Ammon's horn (tissue), 1 donor: ENCODE measurements at regions not wholly inside any gene's neighbourhood (a gene's known extent, or its start where the extent isn't known, plus 50 kb on each side); places are given as distances from the start of the nearest gene placed in this dataset.

ENCODE experiments used
- DNase-seq: peaks from one replicate; pipeline ENCODE4 v3.0.0-alpha.2; 2016; ENCODE audit warnings: low spot score

DNA sequence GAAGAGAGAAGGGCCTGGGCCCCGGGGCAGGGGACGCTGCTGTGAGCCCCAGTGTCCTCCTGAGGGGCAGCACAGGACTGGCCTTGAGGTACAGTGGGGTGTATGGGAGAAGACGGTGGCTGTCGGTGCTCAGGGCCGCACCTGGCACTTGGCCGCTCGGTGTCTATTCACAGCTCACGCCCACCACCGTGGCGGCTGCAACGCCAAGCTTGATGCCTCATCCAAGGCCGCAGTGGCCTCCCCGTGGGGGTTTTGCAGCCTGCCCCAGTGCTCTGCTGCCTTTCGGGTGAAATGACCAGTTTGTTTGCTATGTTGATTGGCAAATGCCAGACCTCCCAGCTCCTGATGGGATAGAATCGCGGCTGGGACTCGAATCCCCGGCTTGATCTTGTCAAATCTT is 79.5 kb upstream of the SLCO4A1 start:
- no peak for DNase-seq

DNA sequence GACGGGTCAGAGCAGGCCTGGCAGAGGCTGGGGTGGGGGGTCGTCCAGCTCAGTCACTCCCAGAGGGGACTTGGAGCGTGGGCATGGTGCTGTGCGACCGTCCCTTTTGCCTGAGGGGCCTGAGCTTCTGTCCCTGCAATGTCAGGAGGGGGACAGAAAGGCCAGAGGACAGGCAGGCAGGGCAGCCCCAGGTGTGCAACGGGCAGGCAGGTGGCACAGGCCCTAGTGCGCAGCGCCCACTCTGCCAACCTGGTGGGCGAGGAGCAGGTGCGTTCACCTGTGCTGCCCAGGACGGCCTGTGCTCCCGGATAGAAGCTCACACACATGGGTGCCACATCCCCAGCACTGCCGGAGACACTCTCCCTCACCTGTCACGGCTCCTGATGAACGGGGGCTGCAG is 78.7 kb upstream of the SLCO4A1 start:
- DNase-seq: no peak

DNA sequence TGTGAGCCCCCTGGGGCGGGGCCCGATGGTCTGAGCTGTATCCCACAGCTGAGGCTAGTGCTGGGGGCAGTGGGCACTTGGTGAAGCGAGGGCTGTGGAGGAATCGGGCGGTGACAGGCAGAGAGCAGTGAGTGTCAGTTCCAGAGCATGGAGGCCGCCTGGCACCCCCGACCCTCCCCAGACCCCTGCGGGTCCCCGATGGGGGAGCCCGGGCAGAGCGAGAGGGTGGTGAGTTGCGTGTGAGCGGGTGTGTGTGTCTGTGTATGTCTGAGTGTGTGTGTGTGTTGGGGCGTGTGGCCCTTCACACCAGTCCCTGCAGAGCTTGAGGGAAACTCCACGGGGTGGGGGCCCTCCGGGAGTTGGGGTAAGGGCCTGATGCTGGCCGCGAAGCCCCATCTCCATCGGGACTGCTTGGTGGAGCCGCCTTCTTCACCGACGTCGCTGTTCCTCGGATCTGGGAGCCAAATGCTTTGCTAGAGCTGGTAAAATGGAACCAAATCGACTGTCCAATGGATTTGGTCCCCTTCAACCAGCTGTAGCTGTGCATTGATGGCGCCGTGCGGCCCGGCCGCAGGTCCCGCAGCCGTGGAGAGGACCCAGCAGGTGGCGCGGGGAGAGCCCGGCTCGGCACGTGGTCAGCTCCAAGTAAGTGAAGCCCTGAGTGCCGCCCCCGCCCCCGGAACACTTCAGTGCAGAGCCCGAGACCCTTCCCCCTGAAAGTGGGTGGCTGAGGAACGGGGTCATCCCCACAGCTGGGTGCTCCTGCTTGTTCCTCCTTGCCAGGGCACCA is 77.7 kb upstream of the SLCO4A1 start:
- DNase-seq: no peak

DNA sequence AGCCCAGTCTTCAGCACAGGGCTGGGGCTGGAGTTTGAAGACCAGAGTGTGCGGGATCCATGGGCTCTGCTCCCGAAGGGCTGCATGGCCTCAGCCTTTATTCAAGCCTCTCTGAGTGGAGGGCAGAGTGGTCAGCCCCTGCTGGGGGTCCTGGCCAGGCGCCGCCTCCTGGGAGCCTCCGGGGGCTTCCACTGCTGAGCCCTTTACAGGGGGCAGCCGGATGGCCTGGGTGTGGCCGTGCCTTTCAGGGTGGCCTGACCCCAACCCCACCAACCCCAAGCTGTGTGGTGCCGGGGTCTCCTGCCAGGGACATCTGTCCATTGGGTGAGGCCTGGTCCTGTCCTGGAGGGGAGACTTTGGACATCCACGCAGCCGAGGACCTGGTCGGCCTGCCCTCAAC is 76.0 kb upstream of the SLCO4A1 start:
- no peak for DNase-seq

DNA sequence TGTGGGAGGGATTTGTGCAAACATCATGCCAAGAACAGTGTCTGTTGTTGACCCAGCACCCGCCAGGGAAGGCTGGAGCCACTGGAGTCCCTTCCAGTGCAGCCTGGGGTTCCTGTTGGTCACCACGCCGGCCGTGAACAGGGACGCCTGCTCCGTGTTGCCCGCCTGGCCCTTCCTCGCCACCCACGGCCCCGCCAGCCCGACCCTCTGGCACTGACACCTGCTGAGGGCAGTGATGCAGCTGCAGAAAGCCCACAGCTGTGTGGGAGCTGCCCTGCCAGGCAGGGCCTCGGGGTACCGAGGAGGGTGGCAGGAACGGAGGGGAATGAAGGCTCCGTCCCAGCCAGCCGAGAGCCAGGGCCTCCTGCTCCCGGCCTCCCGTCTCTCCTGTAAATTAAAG is 75.5 kb upstream of the SLCO4A1 start:
- DNase-seq: no peak

DNA sequence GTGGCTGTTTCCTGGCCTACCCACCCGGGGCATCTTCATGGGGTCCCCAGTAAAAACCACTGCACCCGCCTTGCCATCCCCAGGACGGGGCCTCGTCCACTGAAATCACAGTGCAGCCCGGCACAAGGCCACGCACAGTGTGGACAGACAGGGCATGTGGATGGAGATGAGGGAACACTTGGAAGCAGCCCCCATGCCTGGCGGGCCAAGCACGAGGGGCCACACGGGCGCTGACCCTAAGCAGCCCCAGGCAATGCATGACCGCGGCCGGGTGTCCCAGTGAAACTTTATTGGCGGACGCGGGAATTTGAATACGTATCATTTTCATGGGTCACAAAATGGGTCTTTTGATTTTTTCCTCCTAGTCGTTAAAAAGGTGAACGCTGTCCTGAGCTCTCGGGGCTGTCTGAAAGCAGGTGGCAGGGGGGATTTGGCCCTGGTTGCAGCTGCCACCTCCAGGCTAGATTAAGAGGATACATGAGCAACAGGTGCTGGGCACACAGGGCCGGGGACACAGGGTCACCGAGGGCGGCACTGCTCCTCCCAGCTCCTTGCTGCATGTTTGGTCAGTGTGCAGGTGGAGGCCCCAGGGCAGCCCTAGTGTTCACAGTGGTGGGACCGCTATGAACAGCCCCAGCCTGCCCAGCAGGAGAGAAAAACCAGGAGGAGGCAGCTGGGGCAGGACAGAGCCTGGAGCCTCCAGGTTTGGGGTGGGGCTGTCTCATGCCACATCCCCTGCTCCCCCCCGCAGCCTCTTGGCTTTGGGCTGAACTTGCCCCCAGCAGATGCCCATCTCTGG is 74.9 kb upstream of the SLCO4A1 start:
- DNase-seq: no peak

DNA sequence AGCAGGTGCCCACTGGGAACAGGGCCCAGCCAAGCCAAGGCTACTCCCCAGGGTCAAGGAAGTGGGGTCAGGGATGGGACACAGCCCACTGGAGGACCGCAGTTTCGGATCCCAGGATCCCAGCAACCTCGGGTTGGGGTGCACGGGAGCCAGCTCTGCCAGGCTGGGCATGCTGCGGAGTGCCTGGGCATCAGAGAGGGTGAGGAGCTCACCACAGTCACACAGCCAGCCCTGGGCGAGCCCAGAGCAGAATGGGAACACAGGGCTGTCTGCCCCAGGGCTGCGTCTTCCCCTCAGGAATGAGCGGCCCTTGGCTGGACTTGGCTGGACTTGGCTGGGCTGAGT is 74.3 kb upstream of the SLCO4A1 start:
- no peak for DNase-seq

DNA sequence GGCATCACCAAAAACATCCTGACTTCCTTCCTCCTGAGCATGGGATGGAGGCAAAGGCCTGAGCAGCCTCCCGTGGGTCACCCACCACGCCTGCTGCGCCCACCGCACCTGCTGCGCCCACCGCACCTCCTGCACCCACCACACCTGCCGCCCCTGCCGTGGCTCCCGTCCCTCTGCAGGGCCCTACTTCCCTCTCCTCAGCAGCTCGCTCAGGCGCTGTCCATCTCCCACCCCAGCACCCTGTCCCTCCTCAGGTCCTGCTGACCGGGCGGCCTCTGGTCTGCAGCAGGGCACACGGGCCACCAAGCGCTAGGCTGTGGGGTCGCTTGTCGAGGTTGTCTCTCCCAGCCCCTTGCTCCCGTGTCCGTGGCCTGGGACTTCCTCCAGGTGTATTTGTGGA is 72.7 kb upstream of the SLCO4A1 start:
- no peak for DNase-seq

DNA sequence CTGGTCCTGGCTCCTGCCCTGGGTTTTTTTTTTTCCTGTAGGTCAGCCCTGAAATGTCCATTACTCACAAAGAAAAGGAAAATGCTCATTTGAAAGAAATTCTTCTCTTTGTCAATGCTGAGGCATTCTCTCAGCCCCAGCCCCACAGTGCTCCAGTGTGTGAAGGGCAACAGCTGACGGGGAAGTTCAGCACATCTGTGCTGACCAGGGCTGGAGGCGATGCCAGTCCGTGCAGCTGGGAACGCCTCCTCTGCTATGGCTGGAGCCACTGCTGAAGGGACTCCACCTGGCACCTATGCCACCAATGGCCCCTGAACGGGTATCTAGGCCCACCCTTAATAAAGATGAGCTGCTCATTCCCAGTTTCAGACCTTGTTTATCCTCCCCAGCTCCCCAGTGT is 71.9 kb upstream of the SLCO4A1 start:
- no peak for DNase-seq

DNA sequence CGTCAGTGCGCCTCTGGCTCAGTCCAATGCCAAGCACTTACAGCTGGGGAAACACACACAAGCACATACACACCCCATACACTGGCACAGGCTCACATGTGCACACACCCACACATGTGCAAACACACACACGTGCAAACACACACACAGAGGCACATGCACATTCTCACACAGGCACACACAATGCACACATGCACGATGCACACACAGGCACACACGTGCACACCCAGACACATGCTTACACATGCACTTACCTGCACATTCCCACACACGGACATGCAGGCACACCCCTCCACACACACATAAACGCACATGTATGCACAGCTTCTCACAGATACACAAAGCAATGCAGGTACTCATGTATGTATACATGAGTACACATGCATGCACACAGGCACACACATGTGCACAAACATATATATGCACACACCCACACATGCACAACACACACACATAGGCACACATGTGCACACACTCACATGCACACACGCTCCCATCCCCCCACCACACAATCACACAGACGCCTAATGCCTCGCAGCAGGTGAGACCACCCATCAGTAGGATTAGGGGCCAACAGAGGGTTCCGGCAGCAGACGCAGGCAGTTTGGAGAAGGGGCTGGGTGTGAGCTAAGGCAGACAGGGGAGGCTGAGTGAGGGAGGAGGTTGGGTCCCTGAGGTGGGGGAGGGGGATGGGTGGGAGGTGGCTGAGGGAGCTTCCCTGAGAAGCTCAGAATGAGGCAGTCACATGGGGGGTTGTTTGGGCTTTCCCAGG is 71.2 kb upstream of the SLCO4A1 start:
- DNase-seq: no peak

DNA sequence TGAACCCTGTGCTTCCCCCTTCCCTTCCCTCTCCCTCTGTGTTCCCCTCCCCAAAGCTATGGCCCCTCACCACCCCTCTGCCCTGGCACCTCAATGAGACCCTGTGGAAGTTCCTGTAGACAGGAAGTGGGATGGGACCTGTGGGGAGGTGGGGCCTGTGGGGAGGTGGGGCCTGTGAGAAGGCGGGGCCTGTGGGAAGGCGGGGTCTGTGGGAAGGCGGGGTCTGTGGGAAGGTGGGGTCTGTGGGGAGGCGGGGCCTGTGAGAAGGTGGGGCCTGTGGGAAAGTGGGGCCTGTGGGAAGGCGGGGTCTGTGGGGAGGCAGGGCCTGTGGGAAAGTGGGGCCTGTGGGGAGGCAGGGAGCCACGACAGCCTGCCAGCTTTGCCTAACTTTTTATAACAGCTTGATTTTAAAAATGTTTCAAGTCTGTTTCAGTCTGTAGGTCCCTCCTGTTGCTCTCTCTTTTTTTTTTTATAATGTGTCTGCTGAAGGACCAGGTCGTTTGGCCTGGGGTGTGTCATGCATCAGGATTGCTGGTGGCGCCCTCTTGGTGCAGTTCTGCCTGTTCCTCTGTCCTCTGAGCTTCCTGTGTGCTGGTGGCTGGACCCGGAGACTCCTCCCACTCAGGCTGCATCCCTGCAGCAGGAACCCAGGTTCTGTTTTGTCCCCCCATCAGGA is 70.5 kb upstream of the SLCO4A1 start:
- no peak for DNase-seq

DNA sequence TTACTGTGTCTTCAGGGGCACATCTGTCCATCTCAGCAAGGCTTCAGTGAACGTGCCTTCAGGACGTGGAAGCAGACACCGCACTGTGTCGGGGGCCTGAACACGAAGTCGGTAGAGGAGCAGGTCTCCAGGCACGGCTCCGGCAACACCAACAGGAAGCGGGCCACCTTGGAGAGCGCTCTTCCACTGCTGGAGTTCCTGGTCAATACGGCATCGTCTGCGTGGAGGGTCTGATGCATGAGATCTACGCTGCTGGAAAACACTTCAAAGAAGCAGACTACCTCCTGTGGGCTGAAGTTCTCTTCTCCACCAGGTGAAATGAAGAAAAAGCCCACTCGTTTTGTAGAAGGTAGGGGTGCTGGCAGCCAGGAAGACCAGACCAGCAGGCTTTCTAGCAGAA is 69.3 kb upstream of the SLCO4A1 start:
- no peak for DNase-seq

DNA sequence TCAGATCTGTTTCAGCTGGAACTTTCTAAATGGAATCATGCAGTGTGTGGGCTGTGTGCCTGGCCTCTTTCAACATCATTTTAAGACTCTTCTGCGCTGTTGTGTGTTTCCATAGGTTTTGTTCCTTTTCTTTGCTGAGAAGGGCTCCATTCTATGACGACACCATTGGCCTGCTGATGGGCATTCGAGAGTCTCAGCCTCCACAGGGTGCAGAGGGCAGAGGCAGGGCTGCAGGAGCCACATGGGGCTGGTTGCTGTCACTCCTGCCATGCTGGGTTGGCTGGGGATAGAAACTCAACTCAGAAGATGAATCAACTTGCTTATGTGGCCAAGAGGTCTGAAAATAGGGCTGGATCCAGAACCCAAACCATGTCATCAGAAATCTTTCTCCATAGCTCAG is 68.5 kb upstream of the SLCO4A1 start:
- DNase-seq: no peak

DNA sequence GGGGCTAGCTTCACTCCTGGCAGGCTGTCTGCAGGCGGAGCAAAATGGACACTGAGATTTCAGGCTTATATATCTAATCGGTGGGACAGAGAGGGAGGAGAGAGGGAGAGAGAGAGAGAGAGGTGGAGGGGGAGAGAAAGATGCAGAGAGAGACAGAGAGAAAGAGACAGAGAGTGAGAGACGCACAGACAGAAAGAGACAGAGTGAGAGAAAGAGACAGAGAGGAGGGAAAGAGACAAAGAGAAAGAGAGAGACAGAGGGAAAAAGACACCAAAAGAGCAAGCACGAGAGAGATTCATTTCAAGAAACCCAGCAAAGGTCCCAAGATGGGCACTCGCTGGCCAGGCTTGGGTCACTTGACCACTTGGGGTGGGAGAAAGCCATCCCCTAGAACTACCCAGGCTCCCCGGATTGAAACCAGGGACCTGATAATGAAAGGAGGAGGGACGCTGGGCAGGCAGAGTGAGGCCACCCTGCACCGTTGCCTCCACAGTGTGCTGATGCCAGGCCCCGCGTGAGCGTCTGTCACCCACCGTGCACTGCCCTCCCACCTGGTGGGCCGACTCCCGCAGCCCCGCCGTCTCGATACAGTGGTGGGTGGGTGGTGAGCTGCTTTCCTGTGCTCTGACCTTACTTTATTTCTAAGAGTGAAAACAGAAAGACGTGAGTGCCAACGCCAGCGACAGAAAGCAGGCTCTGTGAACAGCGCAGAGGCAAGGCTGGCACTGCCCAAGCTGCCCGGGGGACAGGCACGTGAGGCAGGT is 67.9 kb upstream of the SLCO4A1 start:
- no peak for DNase-seq

DNA sequence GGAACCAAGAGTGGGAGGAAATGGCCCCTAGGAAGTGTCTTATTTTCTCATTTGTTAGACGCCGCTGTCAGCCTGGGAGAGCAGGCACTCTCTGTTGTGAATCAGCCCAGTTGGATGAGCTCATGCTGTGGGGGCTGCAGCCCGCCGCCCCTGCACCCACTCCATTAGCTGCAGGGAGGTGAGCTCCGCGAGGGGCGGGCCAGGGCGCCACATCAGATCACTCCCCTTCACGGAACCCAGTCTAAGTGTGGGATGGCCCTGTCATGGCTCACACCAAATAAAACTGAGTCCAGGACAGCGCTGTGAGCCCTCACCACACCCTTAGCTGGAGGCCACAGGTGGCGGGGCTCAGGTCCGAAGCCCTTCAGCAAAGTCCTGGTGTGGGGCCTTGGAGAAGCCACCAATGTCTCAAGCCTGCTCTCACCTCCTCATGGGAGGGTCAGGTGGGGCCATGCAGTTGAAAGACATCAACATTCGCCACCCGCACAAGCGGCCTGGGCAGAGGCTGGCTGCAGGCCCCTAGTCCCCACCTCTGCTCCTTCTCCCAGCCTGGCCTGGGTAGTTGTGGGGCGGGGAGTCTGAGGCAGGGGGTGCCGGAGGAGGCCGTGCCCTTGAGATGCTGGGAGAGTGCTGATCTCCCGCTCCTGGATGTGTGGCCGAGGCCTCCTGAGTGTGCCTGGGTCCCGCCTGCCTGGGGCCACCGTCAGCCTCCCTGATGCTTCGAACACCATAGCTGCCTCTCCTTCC is 66.2 kb upstream of the SLCO4A1 start:
- DNase-seq: peak; percentile 55

DNA sequence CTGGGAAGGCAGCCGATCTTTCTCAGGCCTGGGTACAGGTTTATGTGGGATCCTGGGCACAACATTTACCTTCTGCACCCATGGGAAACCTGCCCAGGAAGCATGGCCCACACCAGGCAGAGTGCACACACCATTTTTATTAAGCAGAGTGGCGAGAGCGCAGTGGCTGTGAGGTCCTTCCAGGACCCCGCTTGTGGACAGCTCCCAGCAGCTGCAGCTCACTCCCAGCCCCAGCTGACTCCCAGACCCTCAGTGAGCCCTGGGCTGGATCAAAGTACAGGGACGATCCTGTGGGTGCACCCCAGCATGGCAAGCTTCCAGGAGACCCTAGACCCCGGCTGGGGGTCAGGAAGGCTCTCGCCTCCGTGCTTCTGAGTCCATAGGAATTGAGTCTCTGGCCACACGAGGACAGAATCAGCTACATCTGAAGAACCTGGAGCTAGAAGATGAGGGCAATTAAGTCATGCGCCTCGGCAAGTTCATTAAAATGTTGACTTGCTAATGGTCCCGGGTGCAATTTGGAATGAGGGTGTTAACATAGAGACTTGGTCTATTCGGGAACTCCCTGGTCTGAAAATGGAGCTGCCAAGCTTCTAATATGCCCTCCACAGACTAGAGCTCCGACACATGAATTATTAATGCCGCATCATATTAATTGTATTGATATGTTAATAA is 65.4 kb upstream of the SLCO4A1 start:
- no peak for DNase-seq

DNA sequence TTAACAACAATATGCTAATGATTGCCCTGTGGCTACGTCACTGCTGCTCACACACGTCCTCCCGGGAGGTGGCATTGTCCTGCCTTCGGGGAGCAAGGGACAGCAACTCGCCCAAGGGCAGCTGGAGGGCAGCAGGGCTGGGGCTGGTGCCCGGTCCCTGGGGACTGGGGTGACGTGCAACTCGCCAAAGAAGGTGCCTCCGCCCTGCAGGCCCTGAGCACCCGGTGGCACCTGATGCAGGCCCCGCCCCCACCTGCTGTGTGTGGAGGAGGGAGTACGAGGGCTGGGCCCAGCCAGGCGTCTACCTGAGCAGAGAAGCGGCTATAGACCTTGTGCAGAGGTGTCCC is 64.8 kb upstream of the SLCO4A1 start:
- DNase-seq: no peak

DNA sequence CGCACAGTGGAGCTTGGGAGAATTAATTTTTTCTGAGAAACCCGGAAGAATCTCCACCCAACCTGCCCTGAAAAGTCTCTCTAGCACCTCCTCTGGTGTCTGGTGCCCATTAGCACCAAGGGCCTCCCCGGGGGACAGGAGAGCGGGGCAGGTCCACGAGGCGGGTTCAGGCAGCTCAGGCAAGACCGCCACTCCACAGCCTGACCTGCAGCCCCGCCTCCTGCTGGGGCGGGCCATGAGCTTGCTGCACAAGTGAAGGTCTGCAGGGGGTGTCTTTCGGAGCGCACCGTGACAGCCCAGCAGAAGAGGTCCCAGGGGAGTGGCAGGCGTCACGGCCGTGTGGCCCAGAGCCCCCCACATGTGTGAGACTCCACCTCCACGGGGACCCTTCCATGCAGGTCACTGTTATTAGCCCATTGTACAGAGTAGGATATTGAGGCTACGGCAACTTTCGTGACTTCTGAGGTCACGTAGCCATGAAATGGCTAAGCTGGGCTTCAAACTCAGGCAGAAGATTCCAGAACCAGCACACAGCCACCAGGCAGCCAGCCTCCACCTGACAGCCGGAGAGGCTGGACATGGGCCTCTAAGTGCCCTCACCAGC is 63.9 kb upstream of the SLCO4A1 start:
- DNase-seq: no peak

DNA sequence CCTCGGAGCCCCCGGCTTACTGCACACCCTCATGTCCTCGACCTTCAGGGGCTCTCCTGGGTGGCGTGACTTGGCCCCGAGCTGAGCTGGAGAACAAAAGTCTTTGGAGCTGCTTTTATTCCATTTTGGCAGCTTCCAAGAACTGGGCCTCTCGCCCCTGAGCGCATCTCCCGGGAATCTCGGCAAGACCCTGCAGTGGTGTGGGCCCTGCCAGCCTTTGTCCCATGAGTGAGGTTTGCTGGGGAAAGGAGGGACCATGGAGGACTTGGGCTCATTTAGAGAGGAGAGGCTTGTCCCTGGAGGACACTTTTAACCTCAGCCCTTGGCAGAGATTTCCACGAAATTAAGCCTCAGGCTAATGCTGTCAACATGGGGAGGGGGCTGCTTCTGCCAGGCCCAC is 62.3 kb upstream of the SLCO4A1 start:
- no peak for DNase-seq

DNA sequence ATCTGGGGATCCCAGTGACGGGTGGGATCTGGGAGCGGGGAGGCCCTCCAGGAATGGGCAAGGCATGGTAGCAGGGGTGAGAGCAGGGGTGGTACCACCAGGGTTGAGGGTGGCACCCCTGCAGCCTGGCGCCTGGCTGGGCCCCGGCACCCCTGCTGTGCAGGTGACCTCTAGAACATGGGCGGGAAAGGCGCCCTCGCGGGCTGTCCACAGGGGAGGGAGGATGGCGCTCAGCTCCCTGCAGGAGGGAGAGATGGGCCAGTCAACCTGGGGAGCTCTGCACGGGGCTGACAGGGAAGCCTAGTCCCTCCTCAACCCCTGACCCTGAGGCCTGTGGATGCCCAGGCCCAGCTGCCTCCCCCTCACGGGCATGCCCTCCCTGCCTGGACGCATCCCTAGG is 61.6 kb upstream of the SLCO4A1 start:
- DNase-seq: no peak
